H9 (cell line): ENCODE measurements at regions not wholly inside any gene's neighbourhood (a gene's known extent, or its start where the extent isn't known, plus 50 kb on each side); places are given as distances from the start of the nearest gene placed in this dataset.

ENCODE experiments used
- DNase-seq: peaks from one replicate; pipeline ENCODE4 v3.0.0-alpha.2; 2017
- H2AFZ ChIP-seq: one replicate; pipeline ENCODE4 v1.6.1; 2013; ENCODE audit warnings: mild to moderate bottlenecking, low read length, control low read depth, moderate library complexity
- H2AK5ac ChIP-seq: 2 replicates; pipeline ENCODE4 v1.6.1; 2013; ENCODE audit warnings: low read length, control low read depth, mixed read lengths; ENCODE audit not compliant: insufficient read length
- H2BK120ac ChIP-seq: one replicate; pipeline ENCODE4 v1.6.1; 2013; ENCODE audit warnings: low read depth, mild to moderate bottlenecking, low read length, control low read depth, inconsistent platforms; ENCODE audit not compliant: poor library complexity, severe bottlenecking
- H2BK12ac ChIP-seq: 2 replicates; pipeline ENCODE4 v1.6.1; 2013; ENCODE audit warnings: low read length, control low read depth, mixed read lengths, low read depth; ENCODE audit not compliant: insufficient read length
- H2BK15ac ChIP-seq: 2 replicates; pipeline ENCODE4 v1.6.1; 2013; ENCODE audit warnings: low read depth, low read length, control low read depth
- H2BK20ac ChIP-seq: one replicate; pipeline ENCODE4 v1.6.1; 2013; ENCODE audit warnings: low read depth, mild to moderate bottlenecking, low read length, control low read depth, inconsistent platforms; ENCODE audit not compliant: poor library complexity, severe bottlenecking
- H2BK5ac ChIP-seq: 2 replicates; pipeline ENCODE4 v1.6.1; 2013; ENCODE audit warnings: low read length, control low read depth, mixed read lengths; ENCODE audit not compliant: insufficient read length
- H3K14ac ChIP-seq: 2 replicates; pipeline ENCODE4 v1.6.1; 2013; ENCODE audit warnings: low read length, control low read depth; ENCODE audit not compliant: insufficient read depth
- H3K18ac ChIP-seq: 2 replicates; pipeline ENCODE4 v1.6.1; 2013; ENCODE audit warnings: low read depth, mild to moderate bottlenecking, mixed read lengths, low read length, control low read depth; ENCODE audit not compliant: insufficient read length
- H3K23ac ChIP-seq: 2 replicates; pipeline ENCODE4 v1.6.1; 2013; ENCODE audit warnings: low read length, control low read depth, mixed read lengths, low read depth; ENCODE audit not compliant: insufficient read length
- H3K23me2 ChIP-seq: 2 replicates; pipeline ENCODE4 v1.6.1; 2013; ENCODE audit warnings: low read depth, mild to moderate bottlenecking, mixed read lengths, low read length, control low read depth; ENCODE audit not compliant: insufficient read length, poor library complexity, severe bottlenecking
- H3K27ac ChIP-seq: 2 replicates; pipeline ENCODE4 v1.5.1; 2013; ENCODE audit warnings: low read length, control low read depth, mixed read lengths, low read depth; ENCODE audit not compliant: insufficient read length
- H3K27me3 ChIP-seq: 2 replicates; pipeline ENCODE4 v1.6.1; 2013; ENCODE audit warnings: low read length, control low read depth, inconsistent platforms; ENCODE audit not compliant: insufficient read depth
- H3K4ac ChIP-seq: 2 replicates; pipeline ENCODE4 v1.6.1; 2013; ENCODE audit warnings: low read depth, mild to moderate bottlenecking, control low read depth, inconsistent platforms, low read length, moderate library complexity
- H3K4me1 ChIP-seq: 2 replicates; pipeline ENCODE4 v1.6.1; 2013; ENCODE audit warnings: low read length, control low read depth, inconsistent platforms; ENCODE audit not compliant: insufficient read depth
- H3K4me2 ChIP-seq: 2 replicates; pipeline ENCODE4 v1.6.1; 2013; ENCODE audit warnings: low read length, control low read depth, mixed read lengths; ENCODE audit not compliant: insufficient read length, insufficient read depth
- H3K56ac ChIP-seq: 2 replicates; pipeline ENCODE4 v1.6.1; 2013; ENCODE audit warnings: low read depth, mild to moderate bottlenecking, mixed read lengths, low read length, control low read depth; ENCODE audit not compliant: insufficient read length
- H3K79me1 ChIP-seq: 2 replicates; pipeline ENCODE4 v1.6.1; 2013; ENCODE audit warnings: low read depth, mild to moderate bottlenecking, moderate library complexity, low read length, control low read depth, inconsistent platforms; ENCODE audit not compliant: insufficient read depth, poor library complexity, severe bottlenecking
- H3K79me2 ChIP-seq: 2 replicates; pipeline ENCODE4 v1.6.1; 2013; ENCODE audit warnings: low read length, control low read depth, inconsistent platforms; ENCODE audit not compliant: insufficient read depth
- H3K9ac ChIP-seq: 2 replicates; pipeline ENCODE4 v1.6.1; 2013; ENCODE audit warnings: low read length, control low read depth, mixed read lengths; ENCODE audit not compliant: insufficient read length; ENCODE audit errors: extremely low read depth
- H3K9me3 ChIP-seq: one replicate; pipeline ENCODE4 v1.6.1; 2013; ENCODE audit warnings: low read depth, low read length, inconsistent platforms; ENCODE audit not compliant: control insufficient read depth
- H3T11ph ChIP-seq: one replicate; pipeline ENCODE4 v1.6.1; 2013; ENCODE audit warnings: mild to moderate bottlenecking, low read length, control low read depth, inconsistent platforms
- H4K20me1 ChIP-seq: one replicate; pipeline ENCODE4 v1.6.1; 2013; ENCODE audit not compliant: control insufficient read depth, insufficient read length, insufficient read depth
- H4K5ac ChIP-seq: 2 replicates; pipeline ENCODE4 v1.6.1; 2013; ENCODE audit warnings: low read depth, mild to moderate bottlenecking, mixed read lengths, low read length, control low read depth; ENCODE audit not compliant: insufficient read length
- H4K8ac ChIP-seq: replicated peaks from 2 replicates; pipeline ENCODE4 v1.6.1; 2013; ENCODE audit warnings: low read length, control low read depth, mixed read lengths, low read depth; ENCODE audit not compliant: insufficient read length
- H4K91ac ChIP-seq: 2 replicates; pipeline ENCODE4 v1.6.1; 2013; ENCODE audit warnings: low read depth, mild to moderate bottlenecking, moderate library complexity, mixed read lengths, low read length, control low read depth; ENCODE audit not compliant: insufficient read length
- H3K27ac Mint-ChIP-seq, 3 experiments: 2 replicates in 2 of 3; 3 replicates in 1 of 3; pipeline ENCODE4 v1.8.0; 2020 to 2021; ENCODE audit warnings: mixed read lengths in 3 of 3, mild to moderate bottlenecking in 1 of 3, moderate library complexity in 1 of 3
- H3K27me3 Mint-ChIP-seq: 2 replicates; pipeline ENCODE4 v1.8.0; 2021; ENCODE audit warnings: low read depth, mild to moderate bottlenecking, moderate library complexity, mixed read lengths
- H3K36me3 Mint-ChIP-seq, 3 experiments: 2 replicates in 2 of 3; 3 replicates in 1 of 3; pipeline ENCODE4 v1.8.0; 2020 to 2021; ENCODE audit warnings: low read depth in 3 of 3, mixed read lengths in 3 of 3; ENCODE audit not compliant: insufficient read depth in 1 of 3
- H3K4me1 Mint-ChIP-seq, 2 experiments: 2 replicates each; pipeline ENCODE4 v1.8.0; 2020; ENCODE audit warnings: mixed read lengths in 2 of 2
- H3K4me3 Mint-ChIP-seq, 2 experiments: 2 replicates in 1 of 2; 3 replicates in 1 of 2; pipeline ENCODE4 v1.8.0; 2020 to 2021; ENCODE audit warnings: mild to moderate bottlenecking in 2 of 2, mixed read lengths in 2 of 2, moderate library complexity in 1 of 2
- H3K9me3 Mint-ChIP-seq, 2 experiments: 2 replicates in 1 of 2; 3 replicates in 1 of 2; pipeline ENCODE4 v1.8.0; 2020; ENCODE audit warnings: mild to moderate bottlenecking in 2 of 2, mixed read lengths in 2 of 2, moderate library complexity in 1 of 2
- CTCF ChIP-seq: fragments of 200-600 bp; sonication (generic); conservative IDR thresholded peaks from 3 replicates; pipeline ENCODE4 v1.8.0; 2021; ENCODE audit warnings: antibody characterized with exemption, mild to moderate bottlenecking
- WGBS: extraction: QIAGEN DNeasy Blood & Tissue Kit; methylation state at CpG from one replicate; pipeline ENCODE4 v1.1.7; 2013; ENCODE audit warnings: missing lambda C conversion rate, low lambda C conversion rate, mixed read lengths; ENCODE audit not compliant: insufficient read length; ENCODE audit errors: extremely low coverage; 5-methylcytosine and 5-hydroxymethylcytosine counted together

- Histone ChIP-seq H2BK120ac (no peak overlapping the region), H3K79me1 (no peaks in the 10 kb centered on the region), H3K23ac (no peak overlapping the region), H2AK5ac (no peak overlapping the region), H4K91ac (no peak overlapping the region), H3K4ac (no peak overlapping the region), H3K4me2 (no peak overlapping the region), H3K14ac (no peak overlapping the region), H2AFZ (no peak overlapping the region), H3K9ac (no peak overlapping the region), H3K79me2 (no peaks in the 10 kb centered on the region), H2BK5ac (no peak overlapping the region), H4K20me1 (no peaks in the 10 kb centered on the region), H4K5ac (no peak overlapping the region), H3K9me3 (no peaks in the 10 kb centered on the region), H2BK20ac (no peak overlapping the region), H4K8ac (no peak overlapping the region), H3T11ph (no peak overlapping the region), H3K18ac (no peak overlapping the region), H2BK12ac (no peak overlapping the region), H3K27me3 (no peaks in the 10 kb centered on the region), H3K56ac (no peak overlapping the region), H3K27ac (no peak overlapping the region), H2BK15ac (no peak overlapping the region), H3K23me2 (no peaks in the 10 kb centered on the region), H3K4me1 (no peaks in the 10 kb centered on the region)
- Mint-ChIP-seq H3K27me3 (peaks cover 2% of the 10 kb centered on the region), H3K4me1 (no peaks in the 10 kb centered on the region), H3K9me3 (peaks cover 0 to 2% of the 10 kb centered on the region in 2 experiments; a peak in 2 of 5 replicates), H3K36me3 (peaks cover 0 to 4% (median 0%) of the 10 kb centered on the region in 3 experiments; a peak in 2 of 7 replicates), H3K27ac (no peak overlapping the region), H3K4me3 (no peak overlapping the region)
- no CpG with 5 or more reads among the region's 4 CpGs for WGBS
- TF ChIP-seq CTCF = no peak
- DNase-seq = no peak
Measured at GRCh38 chr2:67702284-67702683, 305.2 kb downstream of the ETAA1 start.
